ES-I3 (cell line): ENCODE measurements at regions not wholly inside any gene's neighbourhood (a gene's known extent, or its start where the extent isn't known, plus 50 kb on each side); places are given as distances from the start of the nearest gene placed in this dataset.
"Not testable (repeated sequence)": the region's sequence is repeated elsewhere in the genome, so short reads cannot be mapped to it uniquely, and the experiment has no call there.

Source experiments
- H3K36me3 ChIP-seq: 2 replicates; pipeline ENCODE4 v1.6.1; 2013; ENCODE audit warnings: mild to moderate bottlenecking, low read length, control low read depth, moderate library complexity; ENCODE audit not compliant: insufficient read depth
- H3K4me1 ChIP-seq: 2 replicates; pipeline ENCODE4 v1.6.1; 2013; ENCODE audit warnings: mild to moderate bottlenecking, control low read depth, low read length; ENCODE audit not compliant: insufficient read depth
- H3K9ac ChIP-seq: 2 replicates; pipeline ENCODE4 v1.6.1; 2013; ENCODE audit warnings: low read depth, mild to moderate bottlenecking, low read length, moderate library complexity
- H3K9me3 ChIP-seq: 2 replicates; pipeline ENCODE4 v1.6.1; 2013; ENCODE audit warnings: mild to moderate bottlenecking, low read length, moderate library complexity; ENCODE audit not compliant: control insufficient read depth, insufficient read depth

DNA sequence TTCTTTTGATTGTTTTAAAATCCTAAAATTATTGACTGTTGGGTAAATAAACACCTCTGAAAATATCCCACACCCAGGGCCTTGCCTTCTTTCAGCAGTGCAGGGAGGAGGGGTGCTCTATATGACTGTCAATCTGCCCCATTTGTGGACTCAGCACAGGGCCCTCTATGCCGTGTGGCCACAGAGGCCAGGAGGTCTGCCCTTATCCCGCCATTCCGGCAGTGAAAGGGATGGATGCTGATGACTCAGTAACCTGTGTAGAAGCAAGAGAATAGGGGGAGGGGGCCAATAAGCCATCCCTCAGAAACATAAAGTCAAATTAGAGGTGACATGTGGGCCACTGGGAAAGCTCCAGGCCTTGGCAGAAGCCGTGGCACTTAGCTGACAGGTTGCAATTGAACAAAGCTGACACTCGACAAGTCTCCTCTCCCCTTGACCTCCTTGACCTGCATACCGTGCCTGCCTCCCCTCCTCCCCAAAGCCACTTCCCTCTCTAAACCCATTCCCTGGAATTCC lies 281.4 kb upstream of the DYNLRB2 start:
- no peaks in the 10 kb centered on the region for H3K36me3 ChIP-seq
- no peaks in the 10 kb centered on the region for H3K4me1 ChIP-seq
- H3K9ac ChIP-seq: no peak overlapping the region
- no peaks in the 10 kb centered on the region for H3K9me3 ChIP-seq

DNA sequence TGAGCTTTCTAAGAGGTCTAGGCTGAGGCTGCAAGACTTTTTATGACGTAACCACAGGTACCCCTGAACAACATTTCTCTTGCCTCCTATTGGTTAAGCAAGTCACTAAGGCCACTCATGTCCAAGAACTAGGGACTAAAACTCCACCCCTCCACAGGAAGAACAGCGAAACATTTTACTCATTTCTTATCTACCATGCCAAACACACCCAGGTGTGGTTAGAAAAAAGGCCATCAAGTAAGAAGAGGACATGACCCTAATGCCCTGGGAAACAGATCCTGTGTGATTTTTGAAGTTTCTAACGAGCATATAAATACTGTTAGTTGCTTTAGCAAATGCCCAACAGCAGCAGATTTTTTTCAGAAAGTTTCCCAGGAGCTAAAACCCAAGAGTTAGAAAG lies 282.4 kb upstream of the DYNLRB2 start:
- H3K4me1 ChIP-seq: no peaks in the 10 kb centered on the region
- H3K9ac ChIP-seq: no peak overlapping the region
- no peaks in the 10 kb centered on the region for H3K9me3 ChIP-seq
- no peaks in the 10 kb centered on the region for H3K36me3 ChIP-seq

DNA sequence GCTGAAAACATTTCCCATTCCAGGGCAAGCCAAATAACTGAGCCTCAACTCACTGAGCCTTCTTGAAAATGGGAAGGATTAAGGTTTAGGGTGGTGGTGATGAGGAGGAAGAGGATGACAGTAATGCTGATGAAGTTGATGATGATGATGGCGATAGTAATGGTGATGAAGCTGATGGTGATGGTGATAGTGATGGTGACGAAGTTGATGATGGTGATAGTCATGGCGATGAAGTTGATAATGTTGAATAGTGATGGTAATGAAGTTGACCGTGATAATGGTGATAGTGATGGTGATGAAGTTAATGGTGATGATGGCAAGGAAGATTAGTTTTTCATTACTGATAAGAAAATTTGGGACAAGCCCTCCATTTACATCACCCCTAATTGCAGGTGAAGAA lies 285.8 kb upstream of the DYNLRB2 start:
- Histone ChIP-seq H3K9me3 (no peaks in the 10 kb centered on the region), H3K4me1 (no peaks in the 10 kb centered on the region), H3K36me3 (no peaks in the 10 kb centered on the region), H3K9ac (no peak overlapping the region)

DNA sequence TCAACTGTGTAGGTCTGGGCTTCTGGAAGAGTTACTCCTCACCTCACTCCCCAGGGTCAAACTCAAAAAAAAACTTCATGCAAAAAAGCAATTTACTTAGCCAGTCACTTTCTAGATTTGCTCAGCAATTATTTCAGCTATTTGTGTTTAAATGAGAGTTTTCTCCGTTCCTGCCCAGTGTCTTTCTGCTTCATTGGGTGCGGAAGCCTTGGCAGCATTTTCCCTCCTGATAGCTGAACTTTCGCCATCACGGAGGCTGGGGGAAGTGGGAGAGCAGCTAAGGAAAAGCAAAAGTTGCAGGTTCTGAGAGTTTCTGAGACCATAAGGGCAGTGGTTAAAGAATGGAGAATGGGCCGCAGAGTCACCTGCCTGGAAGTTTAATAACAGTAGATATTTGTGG lies 287.1 kb upstream of the DYNLRB2 start:
- Histone ChIP-seq H3K4me1 (no peaks in the 10 kb centered on the region), H3K9ac (no peak overlapping the region), H3K36me3 (no peaks in the 10 kb centered on the region), H3K9me3 (no peaks in the 10 kb centered on the region)

DNA sequence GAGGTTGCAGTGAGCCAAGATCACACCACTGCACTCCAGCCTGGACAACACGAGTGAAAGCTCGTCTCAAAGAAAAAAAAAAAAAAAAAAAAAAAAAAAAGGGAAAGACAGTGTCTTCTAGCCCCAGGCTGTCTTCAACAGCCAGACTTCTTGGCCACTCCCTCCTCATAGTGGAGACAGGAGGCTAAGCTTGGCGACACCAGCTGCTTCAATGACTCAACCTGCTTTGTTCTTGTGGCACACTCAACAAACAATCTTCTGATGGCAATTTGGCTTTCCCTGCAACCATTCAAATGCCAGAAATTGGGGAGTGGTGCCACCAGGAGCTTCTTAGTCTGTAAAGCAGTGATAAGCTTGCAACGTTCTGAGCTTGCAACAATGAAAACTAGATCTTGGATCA lies 290.4 kb upstream of the DYNLRB2 start:
- Histone ChIP-seq H3K4me1 (no peaks in the 10 kb centered on the region), H3K9me3 (no peaks in the 10 kb centered on the region; the same call in 1 of the 2 replicates), H3K9ac (no peak overlapping the region), H3K36me3 (no peaks in the 10 kb centered on the region)

- H3K9ac ChIP-seq, H3K4me1 ChIP-seq, H3K36me3 ChIP-seq, H3K9me3 ChIP-seq: not testable (repeated sequence)
Observed at GRCh38 chr16:80243303-80243702, 297.5 kb upstream of the DYNLRB2 start.

GRCh38 chr16:80242279-80242678 lies 298.5 kb upstream of the DYNLRB2 start:
- H3K9ac ChIP-seq, H3K4me1 ChIP-seq, H3K36me3 ChIP-seq, H3K9me3 ChIP-seq: not testable (repeated sequence)

DNA sequence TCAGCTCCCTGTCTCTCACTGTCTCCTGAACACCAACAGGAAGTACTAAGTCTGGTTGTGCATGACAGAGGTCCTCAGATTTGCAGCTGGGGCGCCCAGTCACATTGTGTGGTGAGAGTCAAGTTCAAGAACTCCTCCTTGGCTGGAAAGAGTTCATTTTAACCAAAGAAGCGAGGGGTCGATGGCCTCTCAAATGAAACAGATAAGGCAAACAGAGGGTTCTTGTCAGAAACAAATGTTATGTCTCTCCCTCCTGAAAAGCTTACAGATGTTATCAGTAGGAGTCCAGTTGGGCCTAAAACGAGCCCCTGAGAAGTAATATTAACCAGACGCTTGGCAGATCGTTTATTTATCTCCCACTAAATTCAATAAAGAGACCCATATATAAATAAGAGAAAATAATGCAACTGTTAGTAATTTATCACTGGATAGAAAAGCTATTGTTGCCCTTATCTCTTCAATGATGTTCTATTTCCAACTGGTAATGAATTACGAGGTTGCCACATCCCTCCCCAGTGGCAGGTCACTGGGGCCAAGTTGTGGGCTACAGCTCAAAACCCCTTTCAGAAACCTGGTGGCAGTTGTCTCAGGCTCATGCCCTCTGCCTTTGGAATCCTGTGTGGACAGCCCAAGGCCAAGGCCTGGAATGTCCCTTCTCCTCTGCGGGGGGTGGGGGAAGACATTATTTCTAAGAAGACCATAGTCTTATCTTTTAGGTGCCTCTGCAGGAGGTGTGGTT lies 307.5 kb upstream of the DYNLRB2 start:
- Histone ChIP-seq H3K9me3 (no peaks in the 10 kb centered on the region; the same call in 1 of the 2 replicates), H3K9ac (no peak overlapping the region), H3K4me1 (no peaks in the 10 kb centered on the region), H3K36me3 (no peaks in the 10 kb centered on the region)

GRCh38 chr16:80231888-80232287 lies 308.9 kb upstream of the DYNLRB2 start:
- no peak overlapping the region for H3K9ac ChIP-seq
- no peaks in the 10 kb centered on the region for H3K4me1 ChIP-seq
- no peaks in the 10 kb centered on the region for H3K36me3 ChIP-seq
- no peaks in the 10 kb centered on the region; the same call in 1 of the 2 replicates for H3K9me3 ChIP-seq

DNA sequence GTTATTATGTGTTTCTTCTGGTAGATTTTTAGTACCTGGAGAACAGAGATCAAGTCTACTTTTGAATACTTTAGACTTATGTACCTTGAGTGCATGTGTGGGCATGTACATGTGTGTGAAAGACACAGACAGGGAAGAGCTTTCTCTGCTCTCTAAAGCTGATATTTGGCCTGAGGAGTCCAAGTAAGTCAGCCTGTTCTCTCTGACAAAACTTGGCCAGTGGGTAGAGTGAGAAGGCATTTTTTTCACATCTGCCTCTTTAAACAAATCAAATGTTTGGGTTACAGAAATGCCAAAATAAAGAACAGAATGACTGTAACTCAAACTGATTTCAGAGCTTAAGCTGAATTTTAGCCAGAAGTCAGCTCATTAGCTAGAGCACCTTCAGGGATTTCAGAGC lies 309.7 kb upstream of the DYNLRB2 start:
- Histone ChIP-seq H3K9ac (no peak overlapping the region), H3K9me3 (no peaks in the 10 kb centered on the region), H3K4me1 (no peaks in the 10 kb centered on the region), H3K36me3 (no peaks in the 10 kb centered on the region)

- no peaks in the 10 kb centered on the region for H3K36me3 ChIP-seq
- no peaks in the 10 kb centered on the region for H3K9me3 ChIP-seq
- H3K4me1 ChIP-seq: no peaks in the 10 kb centered on the region
- H3K9ac ChIP-seq: no peak overlapping the region
Observed at GRCh38 chr16:80230328-80231120, 310.3 kb upstream of the DYNLRB2 start.

GRCh38 chr16:80226499-80226898 lies 314.3 kb upstream of the DYNLRB2 start:
- Histone ChIP-seq H3K4me1 (no peaks in the 10 kb centered on the region), H3K9ac (no peak overlapping the region), H3K36me3 (no peaks in the 10 kb centered on the region), H3K9me3 (no peaks in the 10 kb centered on the region)

DNA sequence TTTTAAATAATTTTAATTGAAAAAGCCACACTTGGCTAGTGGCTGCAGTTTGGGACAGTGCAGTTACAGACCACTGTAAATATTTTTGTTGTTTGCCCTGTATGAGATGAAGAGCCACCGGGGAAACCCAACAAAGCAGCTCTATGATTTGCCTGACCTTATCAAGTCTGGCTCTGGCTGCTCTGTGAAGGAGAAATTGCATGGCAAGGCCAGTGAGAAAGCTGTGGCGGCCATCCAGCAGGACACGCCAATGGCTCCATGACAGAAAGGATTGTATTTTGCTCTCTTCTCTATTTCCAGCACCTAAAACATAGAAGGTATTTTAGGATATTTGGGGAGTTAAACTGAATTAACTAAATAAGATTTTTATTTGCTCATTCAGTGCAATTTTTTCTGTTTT lies 330.0 kb upstream of the DYNLRB2 start:
- Histone ChIP-seq H3K9me3 (no peaks in the 10 kb centered on the region), H3K4me1 (no peaks in the 10 kb centered on the region)

DNA sequence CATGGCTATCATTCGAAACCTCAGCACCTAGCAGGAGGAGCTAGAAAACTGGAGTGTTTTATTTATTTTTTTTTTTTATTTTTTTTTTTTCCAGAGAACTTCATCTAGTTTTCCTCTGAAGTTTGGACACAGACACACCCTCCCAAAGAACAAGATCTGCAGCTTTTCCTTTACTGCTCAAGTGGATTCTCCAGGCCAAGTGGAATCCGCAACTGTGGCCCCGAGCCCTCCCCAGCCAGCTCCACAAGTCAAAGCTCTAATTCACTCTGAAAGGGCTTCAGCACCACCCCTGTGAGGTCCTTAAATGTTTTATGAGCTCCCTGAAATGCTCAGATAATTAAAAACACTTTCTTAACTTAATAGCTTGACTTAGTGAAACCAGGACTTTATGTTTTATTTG lies 332.1 kb upstream of the DYNLRB2 start:
- Histone ChIP-seq H3K4me1 (no peaks in the 10 kb centered on the region), H3K9ac (no peak overlapping the region), H3K9me3 (no peaks in the 10 kb centered on the region), H3K36me3 (no peaks in the 10 kb centered on the region)

More for the DNA sequence above, 330.0 kb upstream of the DYNLRB2 start:
- H3K9ac ChIP-seq: no peak overlapping the region
- no peaks in the 10 kb centered on the region for H3K36me3 ChIP-seq

DNA sequence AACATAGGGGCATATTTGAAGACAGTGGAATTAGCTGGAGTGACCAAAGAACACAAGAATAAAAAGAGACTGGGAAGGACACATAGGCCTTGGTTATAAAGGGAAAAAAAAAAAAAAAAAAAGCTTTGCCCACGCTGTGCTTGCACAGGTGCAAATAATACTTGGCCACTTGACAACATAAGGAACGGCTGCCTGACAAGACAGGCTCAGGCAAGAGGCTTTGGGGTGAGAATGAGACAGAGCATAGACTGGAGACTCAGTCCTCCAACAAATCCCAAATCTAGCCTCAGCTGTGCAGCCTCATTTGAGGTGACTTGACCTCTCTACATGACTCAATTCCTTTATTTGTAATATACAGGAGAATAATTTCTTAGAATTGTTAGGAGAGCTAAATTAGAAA lies 332.8 kb upstream of the DYNLRB2 start:
- no peaks in the 10 kb centered on the region for H3K9me3 ChIP-seq
- H3K4me1 ChIP-seq: no peaks in the 10 kb centered on the region
- no peak overlapping the region for H3K9ac ChIP-seq
- no peaks in the 10 kb centered on the region for H3K36me3 ChIP-seq
